GM12878 (cell line): ENCODE measurements at regions not wholly inside any gene's neighbourhood (a gene's known extent, or its start where the extent isn't known, plus 50 kb on each side); places are given as distances from the start of the nearest gene placed in this dataset.

Experiments used
- ATAC-seq: fragments of 200-7000 bp; cut with Tn5 transposase; 3 replicates; pipeline ENCODE4 v1.9.1; 2020; ENCODE audit warnings: mild to moderate bottlenecking, moderate library complexity
- BruUV-seq: library from RNA; stranded (reverse); fragments of 400-500 nt; replicated peaks from 2 replicates; lab custom pipeline; 2021; lab: Mats Ljungman, UMichigan
- CTCF ChIA-PET: fragments of 300-600 bp; sonication (Branson Sonifier 250); formaldehyde crosslinking; extraction: SDS; loops from one replicate; lab custom pipeline; 2021; ENCODE audit warnings: inconsistent platforms; lab: Yijun Ruan, JAX
- POLR2A ChIA-PET: fragments of 350-600 bp; formaldehyde crosslinking; extraction: SDS; loops from one replicate; lab custom pipeline; 2021; ENCODE audit warnings: inconsistent platforms; lab: Charles Lee
- RAD21 ChIA-PET: fragments of 300-600 bp; sonication (Branson Sonifier 250); formaldehyde crosslinking; loops from one replicate; lab custom pipeline; 2023; ENCODE audit warnings: antibody characterized with exemption; ENCODE audit not compliant: unreplicated experiment; lab: Charles Lee
- SMC1A ChIA-PET: fragments of 300-600 bp; sonication (Branson Sonifier 250); formaldehyde crosslinking; loops from one replicate; lab custom pipeline; 2023; ENCODE audit not compliant: unreplicated experiment, uncharacterized antibody; lab: Charles Lee
- DNase-seq: peaks from one replicate; pipeline ENCODE4 v3.0.0-alpha.2; 2011; ENCODE audit warnings: low read depth, low spot score
- FAIRE-seq: peaks from 3 replicates; lab custom pipeline; 2011; peaks lifted over from hg19 to GRCh38; lab: Jason Lieb, UNC
- H2AFZ ChIP-seq: 2 replicates; pipeline ENCODE4 v1.6.0; 2011; ENCODE audit warnings: low read depth, low read length, control low read depth; ENCODE audit not compliant: control insufficient read depth
- H3K27ac ChIP-seq: 2 replicates; pipeline ENCODE4 v1.5.1; 2011; ENCODE audit warnings: control low read depth; ENCODE audit not compliant: control insufficient read depth, insufficient read depth
- H3K27me3 ChIP-seq, 2 experiments: replicated peaks in 1 of 2; 2 replicates each; pipeline versions ENCODE4 v1.6.0 to v1.6.1; 2011; ENCODE audit warnings: low read length in 1 of 2; ENCODE audit not compliant: control insufficient read depth in 2 of 2, insufficient read depth in 2 of 2
- H3K36me3 ChIP-seq, 2 experiments: 2 replicates each; pipeline ENCODE4 v1.5.1; 2011; ENCODE audit warnings: low read length in 1 of 2; ENCODE audit not compliant: control insufficient read depth in 2 of 2, insufficient read depth in 2 of 2
- H3K4me1 ChIP-seq: 2 replicates; pipeline ENCODE4 v1.6.1; 2011; ENCODE audit warnings: mild to moderate bottlenecking, low read length, moderate library complexity, mixed read lengths; ENCODE audit not compliant: control insufficient read depth, insufficient read depth
- H3K4me2 ChIP-seq: 2 replicates; pipeline ENCODE4 v1.6.0; 2011; ENCODE audit warnings: control low read depth; ENCODE audit not compliant: control insufficient read depth, insufficient read depth
- H3K4me3 ChIP-seq: fragments of 200-600 bp; sonication (generic); 2 replicates; pipeline ENCODE4 v1.5.1; 2016
- H3K79me2 ChIP-seq: 2 replicates; pipeline ENCODE4 v1.6.0; 2011; ENCODE audit warnings: low read length; ENCODE audit not compliant: control insufficient read depth, insufficient read depth
- H3K9ac ChIP-seq: 2 replicates; pipeline ENCODE4 v1.8.0; 2011; ENCODE audit warnings: low read length, control low read depth, mixed read lengths; ENCODE audit not compliant: control insufficient read depth, insufficient read depth
- H3K9me3 ChIP-seq: replicated peaks from 3 replicates; pipeline ENCODE4 v1.5.1; 2011; ENCODE audit warnings: mild to moderate bottlenecking, low read length; ENCODE audit not compliant: control insufficient read depth, insufficient read depth
- H4K20me1 ChIP-seq: 2 replicates; pipeline ENCODE4 v1.6.0; 2011; ENCODE audit not compliant: control insufficient read depth, insufficient read depth
- E4F1 ChIP-seq: fragments of 450-650 bp; IDR thresholded peaks from 2 replicates; pipeline ENCODE4 v1.6.1; 2018; ENCODE audit warnings: borderline replicate concordance, mild to moderate bottlenecking; ENCODE audit not compliant: partially characterized antibody
- IRF3 ChIP-seq: fragments of 450-650 bp; IDR thresholded peaks from 2 replicates; pipeline ENCODE4 v1.6.1; 2014; ENCODE audit warnings: mild to moderate bottlenecking
- PKNOX1 ChIP-seq: fragments of 450-650 bp; IDR thresholded peaks from 2 replicates; pipeline ENCODE4 v1.6.1; 2016; ENCODE audit warnings: mild to moderate bottlenecking
- POLR2AphosphoS5 ChIP-seq: IDR thresholded peaks from 2 replicates; pipeline ENCODE4 v1.6.1; 2011; ENCODE audit warnings: mild to moderate bottlenecking, low read length, inconsistent platforms
- POU2F2 ChIP-seq: IDR thresholded peaks from 3 replicates; pipeline ENCODE4 v1.6.1; 2011; ENCODE audit warnings: low read depth, mild to moderate bottlenecking, low read length, borderline replicate concordance
- SKIL ChIP-seq: fragments of 450-650 bp; IDR thresholded peaks from 2 replicates; pipeline ENCODE4 v1.6.1; 2017; ENCODE audit warnings: mild to moderate bottlenecking, low read depth, inconsistent platforms; ENCODE audit not compliant: poor library complexity, severe bottlenecking
- STAT3 ChIP-seq: IDR thresholded peaks from 2 replicates; pipeline ENCODE4 v1.6.1; 2011; ENCODE audit warnings: low read depth, low read length, improper control_type of control experiment
- SUZ12 ChIP-seq: fragments of 200-600 bp; sonication (generic); IDR thresholded peaks from one replicate; pipeline ENCODE4 v1.6.1; 2018; ENCODE audit warnings: antibody characterized with exemption, mild to moderate bottlenecking; ENCODE audit not compliant: unreplicated experiment
- TCF3 ChIP-seq: IDR thresholded peaks from 2 replicates; pipeline ENCODE4 v1.6.1; 2012; ENCODE audit warnings: low read depth, mild to moderate bottlenecking, low read length, borderline replicate concordance; ENCODE audit not compliant: insufficient read depth
- ZBED1 ChIP-seq: IDR thresholded peaks from 2 replicates; pipeline ENCODE4 v1.6.1; 2016; ENCODE audit warnings: borderline replicate concordance
- ZNF24 ChIP-seq: fragments of 450-650 bp; IDR thresholded peaks from 2 replicates; pipeline ENCODE4 v1.6.1; 2017; ENCODE audit warnings: antibody characterized with exemption, mild to moderate bottlenecking
- WGBS: methylation state at CpG from one replicate; pipeline ENCODE4 v1.1.6; 2016; ENCODE audit warnings: low lambda C conversion rate; ENCODE audit not compliant: insufficient replicate concordance, insufficient coverage; ENCODE audit errors: missing lambda C conversion rate; 5-methylcytosine and 5-hydroxymethylcytosine counted together
- in situ Hi-C: fragments of 300-500 bp; cut with MboI; formaldehyde crosslinking; loops from 9 replicates; pipeline ENCODE4 v1.14.3; 2018; ENCODE audit warnings: mixed read lengths
- intact Hi-C: fragments of 100-400 bp; cut with micrococcal nuclease; formaldehyde crosslinking; loops from one replicate; pipeline ENCODE4 v1.14.2; 2022; ENCODE audit not compliant: unreplicated experiment

- ATAC-seq (no peak), DNase-seq (no peak), FAIRE-seq (no peak)
- Histone ChIP-seq H4K20me1 (no peaks in the 10 kb centered on the region), H3K4me2 (no peak overlapping the region), H3K4me3 (no peak overlapping the region), H3K9ac (no peak overlapping the region), H3K27ac (no peak overlapping the region), H3K4me1 (no peaks in the 10 kb centered on the region), H2AFZ (no peak overlapping the region), H3K79me2 (no peaks in the 10 kb centered on the region), H3K27me3 (no peaks in the 10 kb centered on the region), H3K36me3 (no peaks in the 10 kb centered on the region), H3K9me3 (no peaks in the 10 kb centered on the region)
- CTCF ChIA-PET, result no interaction called here
- SMC1A ChIA-PET, result no interaction called here
- POLR2A ChIA-PET, result no interaction called here
- RAD21 ChIA-PET, result no interaction called here
- WGBS, result 21% methylated on average over 1 of the region's 1 CpG
- no peak for TF ChIP-seq E4F1
- TF ChIP-seq TCF3, result no peak
- TF ChIP-seq ZNF24, result no peak
- BruUV-seq, result no TSS peak
- in situ Hi-C loops, result no loop called here
- intact Hi-C loops, result no loop called here
These were observed 244.3 kb downstream of the OSR1 start for GRCh38 chr2:19114126-19114525.

- ATAC-seq, result no peak
- no peak for FAIRE-seq
- DNase-seq, result no peak
- Histone ChIP-seq H3K79me2 (no peaks in the 10 kb centered on the region), H3K36me3 (no peaks in the 10 kb centered on the region), H4K20me1 (no peaks in the 10 kb centered on the region), H3K27me3 (no peaks in the 10 kb centered on the region), H3K4me3 (no peak overlapping the region), H2AFZ (no peak overlapping the region), H3K9ac (no peak overlapping the region), H3K9me3 (no peaks in the 10 kb centered on the region), H3K4me1 (no peaks in the 10 kb centered on the region), H3K4me2 (no peak overlapping the region), H3K27ac (no peak overlapping the region)
- SMC1A ChIA-PET, result interaction anchor here (1.4 kb wide), 1 partner anchor 12 kb away, joined by 3 read pairs; no protein-coding TSS in a partner anchor
- POLR2A ChIA-PET, result no interaction called here
- no TSS peak for BruUV-seq
- 32% methylated on average over 3 of the region's 3 CpGs for WGBS
- CTCF ChIA-PET, result no interaction called here
- in situ Hi-C loops, result no loop called here
- intact Hi-C loops, result no loop called here
- RAD21 ChIA-PET, result no interaction called here
- no peak for TF ChIP-seq SUZ12
- no peak for TF ChIP-seq STAT3
- TF ChIP-seq POU2F2, result no peak
- TF ChIP-seq POLR2AphosphoS5, result no peak
- TF ChIP-seq IRF3, result no peak
- TF ChIP-seq SKIL, result no peak
- TF ChIP-seq ZBED1, result no peak
- TF ChIP-seq PKNOX1, result no peak
These were observed 247.1 kb downstream of the OSR1 start for GRCh38 chr2:19111354-19111753.
